Endothelial cell of hepatic sinusoid (primary cell): ENCODE measurements at regions not wholly inside any gene's neighbourhood (a gene's known extent, or its start where the extent isn't known, plus 50 kb on each side); places are given as distances from the start of the nearest gene placed in this dataset.

Experiments used
- in situ Hi-C: cut with HindIII; loops from 2 replicates; pipeline ENCODE4 v1.10.0; 2017; ENCODE audit warnings: low sequenced_read_pairs

DNA sequence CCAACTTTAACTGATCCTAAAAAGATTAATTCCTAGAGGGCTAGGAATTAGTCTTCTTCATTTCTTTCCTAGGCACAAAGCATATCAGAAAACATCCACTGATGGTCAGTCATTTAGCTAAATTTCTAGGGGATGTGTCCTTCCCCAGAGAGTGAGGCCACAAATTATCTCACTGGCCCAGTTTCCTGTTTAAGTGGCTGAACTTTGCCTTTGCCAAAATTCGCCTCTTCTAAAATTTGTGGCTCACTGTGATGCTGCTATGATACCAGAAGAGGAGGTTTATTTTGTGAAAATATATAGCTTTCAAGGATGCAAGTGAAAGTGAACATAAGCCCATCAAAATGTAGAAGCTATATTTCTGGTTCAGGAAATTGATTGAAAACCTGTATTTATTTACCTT is 98.1 kb upstream of the FER start:
- in situ Hi-C loops: no loop called here

DNA sequence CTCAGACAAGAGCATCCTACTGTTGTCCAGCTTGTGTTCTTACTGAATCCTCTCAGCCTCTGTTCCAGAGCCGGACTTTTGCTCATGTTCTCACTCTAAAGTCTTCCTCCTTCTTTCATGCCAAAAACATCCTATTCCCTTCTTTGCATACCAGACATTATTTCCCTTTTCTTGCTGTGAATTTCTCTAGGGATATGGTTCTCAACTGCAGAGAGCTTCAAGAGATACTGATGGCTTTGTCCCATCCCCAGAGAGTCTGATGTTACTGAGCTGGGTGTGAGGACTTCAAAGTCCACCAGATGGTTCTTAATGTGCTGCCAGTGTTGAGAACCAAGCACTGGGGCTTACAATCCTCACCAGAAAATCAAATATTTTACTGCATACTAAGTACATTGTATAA is 98.6 kb upstream of the FER start:
- in situ Hi-C loops: no loop called here

DNA sequence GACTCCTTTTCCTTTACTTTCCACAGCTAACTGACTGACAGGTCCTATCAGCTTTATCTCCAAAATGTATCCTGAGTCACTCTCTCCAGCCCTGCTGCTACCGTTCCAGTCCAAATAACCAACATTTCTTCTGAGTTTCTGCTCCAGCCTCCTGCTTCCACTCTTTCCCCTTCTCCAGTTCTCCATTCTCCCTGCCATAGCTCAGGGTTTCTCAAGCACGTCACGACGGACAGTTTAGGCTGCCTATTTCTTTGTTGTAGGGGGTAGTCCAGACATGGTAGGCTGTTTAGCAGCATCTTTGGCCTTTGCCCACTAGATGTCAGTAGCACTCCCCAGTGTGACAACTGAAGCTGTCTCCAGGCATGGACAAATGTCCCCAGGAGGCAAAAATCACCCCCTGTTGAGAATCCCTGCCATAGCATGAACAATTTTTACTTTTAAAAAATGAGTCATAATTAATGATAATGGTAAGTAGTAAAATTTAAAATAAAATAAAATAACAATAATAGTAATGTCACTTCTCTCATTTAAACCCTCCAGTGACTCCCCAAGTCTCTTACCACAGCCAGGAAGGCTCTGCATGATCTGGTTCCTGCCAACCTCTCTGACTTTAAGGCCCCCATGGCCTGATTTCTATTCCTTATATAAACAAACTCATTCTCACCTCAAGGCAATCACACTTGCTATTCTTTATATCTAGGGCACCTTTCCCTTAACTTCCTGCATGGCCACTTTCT is 105.4 kb upstream of the FER start:
- in situ Hi-C loops: no loop called here

- in situ Hi-C loops: no loop called here
These were observed 106.1 kb upstream of the FER start for GRCh38 chr5:108641596-108641995.

DNA sequence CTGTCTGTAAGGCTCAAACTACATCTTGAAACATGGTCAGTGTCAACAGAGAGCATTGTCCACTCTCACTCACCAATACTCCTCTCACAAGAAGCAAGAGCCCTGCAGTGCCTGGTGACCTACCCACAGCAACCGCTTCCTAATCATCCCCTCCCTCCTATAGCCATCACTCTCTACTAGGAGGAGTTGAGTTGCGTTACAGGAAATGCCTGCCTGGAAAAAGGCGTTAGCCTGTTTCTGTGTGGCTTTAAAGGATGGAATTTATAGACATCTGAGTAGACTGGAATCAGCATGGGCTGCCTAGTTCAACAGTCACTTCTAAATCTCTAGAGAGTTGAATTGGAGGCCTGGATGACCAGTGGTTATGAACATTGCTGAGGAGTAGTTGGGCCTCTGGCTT is 108.3 kb upstream of the FER start:
- in situ Hi-C loops: no loop called here

- in situ Hi-C loops: no loop called here
These were observed 109.7 kb upstream of the FER start for GRCh38 chr5:108638021-108638420.

DNA sequence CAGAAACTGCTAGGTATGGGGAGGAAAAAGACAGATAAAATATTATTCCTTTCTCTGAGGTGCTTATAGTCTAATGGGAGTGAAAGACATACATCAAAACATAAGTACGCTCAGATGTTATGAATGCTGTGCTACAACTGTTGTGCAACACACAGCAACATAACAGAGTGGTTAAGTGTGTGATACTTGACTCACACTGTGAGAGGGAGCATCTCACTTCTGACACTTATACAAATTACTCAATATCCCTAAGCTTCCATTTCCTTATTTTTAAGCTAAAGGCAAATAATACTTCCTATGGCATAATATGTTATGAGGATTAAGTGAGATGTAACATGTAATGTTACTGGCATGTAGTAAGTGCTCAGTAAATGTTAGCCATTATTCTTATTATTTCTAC is 110.6 kb upstream of the FER start:
- in situ Hi-C loops: no loop called here

GRCh38 chr5:108636135-108636853 is 111.4 kb upstream of the FER start:
- in situ Hi-C loops: no loop called here

DNA sequence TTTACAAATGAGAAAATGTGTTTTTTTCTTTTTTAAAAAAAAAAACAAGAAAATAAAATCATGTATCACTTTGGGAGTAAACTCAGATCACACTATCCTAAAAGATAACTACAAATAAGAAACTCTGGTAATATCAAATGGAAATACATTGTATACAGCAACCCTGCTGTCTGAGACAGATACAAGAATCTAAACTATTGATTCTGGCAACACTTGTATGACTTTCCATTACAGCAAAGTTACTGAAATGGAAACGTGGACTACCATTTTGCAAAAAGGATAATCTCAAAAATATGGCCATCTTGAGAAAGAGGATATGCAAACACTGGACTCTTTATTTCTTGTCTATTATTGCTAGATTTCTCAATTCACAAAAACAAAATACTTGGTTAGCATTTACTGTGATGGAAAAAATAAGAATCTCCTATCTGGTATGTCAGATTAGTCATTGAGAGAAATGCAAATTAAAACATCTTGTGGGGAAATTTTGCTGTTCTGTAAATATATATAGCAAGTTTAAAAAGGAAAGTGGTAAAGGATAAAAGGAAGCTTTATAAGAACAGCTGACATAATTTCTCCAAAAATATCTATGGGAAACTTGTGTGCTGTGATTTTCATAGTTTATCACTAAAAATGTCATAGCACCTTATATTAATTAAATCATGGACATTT is 112.9 kb upstream of the FER start:
- in situ Hi-C loops: loop anchor here (5.0 kb wide), 1 partner anchor 48 kb away; no protein-coding TSS in a partner anchor

GRCh38 chr5:108634010-108634616 is 113.6 kb upstream of the FER start:
- in situ Hi-C loops: loop anchor here (5.0 kb wide), 1 partner anchor 48 kb away; no protein-coding TSS in a partner anchor

GRCh38 chr5:108629779-108630528 is 117.7 kb upstream of the FER start:
- in situ Hi-C loops: loop anchor here (5.0 kb wide), 1 partner anchor 52 kb away; no protein-coding TSS in a partner anchor

DNA sequence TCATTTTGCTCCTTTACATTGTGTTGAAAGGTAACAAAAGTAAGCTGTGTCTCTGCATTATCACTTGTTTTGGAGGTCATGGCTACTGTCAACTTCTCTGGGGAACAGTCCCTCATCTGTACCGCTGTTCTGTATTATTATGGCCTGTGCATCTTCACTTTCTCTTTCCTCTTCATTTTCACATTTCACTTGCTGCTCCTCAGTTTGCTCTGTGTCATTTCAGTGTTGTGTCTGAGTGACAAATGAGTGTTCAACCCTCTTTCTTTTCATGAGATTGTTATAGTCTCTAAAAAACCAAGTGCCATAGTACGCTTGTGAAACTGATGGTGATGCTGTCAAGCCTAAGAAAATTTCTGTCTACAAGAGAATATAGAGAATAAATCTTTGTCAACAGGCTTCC is 122.0 kb upstream of the FER start:
- in situ Hi-C loops: no loop called here

- in situ Hi-C loops: no loop called here
These were observed 123.9 kb upstream of the FER start for GRCh38 chr5:108623826-108624225.

DNA sequence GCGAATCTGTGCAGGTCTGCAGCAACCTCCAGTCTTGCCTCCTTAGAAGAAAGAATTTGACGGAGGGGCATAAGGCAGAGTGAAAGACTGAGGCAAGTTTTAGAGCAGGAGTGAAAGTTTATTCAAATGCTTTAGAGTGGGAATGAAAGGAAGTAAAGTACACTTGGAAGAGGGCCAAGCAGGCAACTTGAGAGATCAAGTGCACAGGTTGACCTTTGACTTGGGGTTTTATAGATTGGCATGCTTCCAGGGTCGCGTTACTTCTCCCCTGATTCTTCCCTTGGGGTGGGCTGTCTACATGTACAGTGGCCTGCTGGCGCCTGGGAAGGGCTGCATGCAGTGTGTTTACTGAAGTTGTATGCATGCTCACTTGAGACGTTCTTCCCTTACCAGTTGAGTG is 127.2 kb upstream of the FER start:
- in situ Hi-C loops: no loop called here

GRCh38 chr5:108619815-108620214 is 127.9 kb upstream of the FER start:
- in situ Hi-C loops: no loop called here

DNA sequence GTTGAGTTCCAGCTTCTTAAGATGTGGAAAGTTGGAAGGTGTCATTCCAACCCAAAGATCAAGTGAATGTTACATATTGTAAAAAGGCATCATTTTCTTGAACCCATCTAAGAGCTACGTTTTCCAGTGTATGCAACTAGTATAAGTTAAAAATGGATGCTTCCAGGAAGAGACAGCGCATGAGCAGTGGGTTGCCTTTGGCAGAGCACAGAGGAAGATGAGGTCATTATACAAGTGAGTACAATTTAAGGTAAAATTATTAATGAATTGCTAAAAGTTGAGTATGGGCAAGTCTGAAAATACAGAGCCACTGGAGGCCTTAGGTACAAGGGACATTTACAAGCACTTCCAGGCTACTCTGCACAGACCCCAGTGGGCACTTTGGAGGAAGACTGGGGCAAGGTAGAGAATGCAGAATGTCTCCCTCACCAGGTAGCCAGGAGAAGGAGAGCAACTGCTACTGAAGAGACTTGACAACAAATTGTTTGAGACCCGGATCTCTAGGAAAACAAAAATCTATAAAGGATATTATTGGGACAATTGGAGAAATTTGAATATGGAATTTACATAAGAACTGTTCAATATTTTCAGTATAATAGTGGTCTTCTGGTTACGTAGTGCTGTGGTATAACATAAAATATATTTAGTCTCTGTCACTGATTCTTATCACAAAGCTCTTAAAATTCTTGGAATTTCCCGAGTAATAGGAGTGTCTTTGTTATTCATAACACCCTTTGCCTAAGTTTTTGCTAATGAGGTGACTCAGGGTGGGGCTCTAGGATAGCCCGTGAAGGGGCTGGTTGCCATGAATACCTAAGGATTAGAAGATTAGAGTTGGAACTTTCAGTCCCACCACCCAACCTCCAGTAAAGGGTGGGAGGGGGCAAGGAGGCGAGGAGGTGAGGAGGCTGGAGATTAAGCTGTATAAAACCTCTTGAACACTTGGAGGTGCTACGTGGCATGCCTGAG is 129.9 kb upstream of the FER start:
- in situ Hi-C loops: no loop called here

DNA sequence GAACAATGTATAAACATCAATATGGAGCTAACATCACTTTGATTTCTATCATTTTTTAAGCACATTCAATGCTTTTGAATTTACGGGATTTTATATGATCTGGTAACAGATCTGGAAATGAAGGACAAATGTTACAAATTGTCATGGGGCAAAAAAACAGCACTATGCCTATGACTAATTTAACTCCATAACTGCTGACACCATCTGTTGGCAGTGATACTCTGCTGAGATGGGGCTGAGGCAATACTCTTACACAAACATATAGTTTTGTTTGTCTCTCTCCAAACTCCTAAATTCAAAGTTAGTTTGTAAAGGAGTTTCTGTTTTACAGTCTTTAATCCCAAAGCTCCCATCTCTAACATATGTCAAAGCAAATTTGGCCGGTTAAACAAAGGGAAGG is 132.5 kb upstream of the FER start:
- in situ Hi-C loops: no loop called here

DNA sequence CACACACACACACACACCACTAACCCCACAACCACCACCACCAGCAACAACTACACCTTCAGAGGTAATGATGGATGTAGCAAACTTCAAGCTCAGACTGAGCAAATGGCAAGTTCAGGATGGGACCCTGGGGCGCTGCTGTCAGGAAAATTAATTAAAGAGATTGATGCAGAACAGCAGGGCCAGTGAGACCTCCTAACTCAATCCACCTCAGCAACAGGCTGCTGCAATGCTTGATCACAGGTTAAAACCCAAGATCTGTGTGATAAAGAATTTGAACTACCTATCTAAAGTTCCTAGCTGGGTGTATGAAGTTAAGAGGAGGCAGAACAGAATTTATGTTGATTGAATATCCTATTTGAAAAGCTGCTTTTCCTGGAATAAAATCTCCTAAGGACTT is 140.3 kb upstream of the FER start:
- in situ Hi-C loops: no loop called here

DNA sequence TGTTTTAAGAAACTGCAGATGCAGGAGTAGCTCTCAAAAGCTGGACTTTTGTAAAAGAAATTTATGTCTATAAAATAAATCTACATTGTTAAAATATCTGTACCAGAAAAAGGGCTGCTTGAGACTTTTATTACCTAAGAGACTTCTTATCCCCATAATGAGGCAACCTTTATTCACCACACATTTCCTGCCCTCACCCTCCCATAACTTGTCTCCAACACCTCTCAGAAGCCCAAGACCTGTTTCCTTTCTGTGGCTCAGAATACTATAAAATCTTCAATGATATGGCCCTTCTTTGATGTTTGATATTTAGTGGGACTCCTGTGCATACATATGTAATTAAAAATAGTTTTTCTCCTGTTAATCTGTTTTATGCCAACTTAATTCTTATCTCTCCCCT is 141.5 kb upstream of the FER start:
- in situ Hi-C loops: no loop called here

GRCh38 chr5:108602830-108603229 is 144.9 kb upstream of the FER start:
- in situ Hi-C loops: no loop called here
